Globus pallidus (tissue), 1 donor: ENCODE measurements at regions not wholly inside any gene's neighbourhood (a gene's known extent, or its start where the extent isn't known, plus 50 kb on each side); places are given as distances from the start of the nearest gene placed in this dataset.

Experiments used
- DNase-seq: peaks from one replicate; pipeline ENCODE4 v3.0.0-alpha.2; 2015; ENCODE audit warnings: low spot score

DNA sequence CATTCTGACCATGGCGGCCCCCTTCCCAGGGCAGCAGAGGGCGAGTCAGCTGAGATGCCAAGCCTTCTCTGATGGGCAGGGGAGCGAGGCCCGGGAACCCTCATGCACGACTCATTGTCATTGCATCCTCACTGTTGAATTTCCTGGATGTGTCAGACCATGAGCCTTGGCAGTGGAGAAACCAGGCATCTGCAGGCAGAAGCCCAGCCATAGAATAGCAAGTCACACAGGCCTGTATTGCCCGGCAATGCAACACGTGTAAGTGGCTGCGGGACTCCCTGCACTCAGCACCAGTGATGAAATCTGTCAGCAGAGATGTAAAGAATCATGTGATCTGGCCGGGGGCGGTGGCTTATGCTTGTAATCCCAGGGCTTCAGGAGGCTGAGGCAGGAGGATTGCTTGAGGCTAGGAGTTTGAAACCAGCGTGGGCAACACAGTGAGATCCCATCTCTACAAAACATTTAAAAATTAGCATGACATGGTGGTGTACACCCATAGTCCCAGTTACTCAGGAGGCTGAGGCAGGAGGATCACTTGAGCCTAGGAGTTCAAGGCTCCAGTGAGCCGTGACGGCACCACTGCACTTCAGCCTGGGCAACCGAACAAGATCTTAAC lies 199.7 kb downstream of the KATNAL1 start:
- DNase-seq, result no peak

DNA sequence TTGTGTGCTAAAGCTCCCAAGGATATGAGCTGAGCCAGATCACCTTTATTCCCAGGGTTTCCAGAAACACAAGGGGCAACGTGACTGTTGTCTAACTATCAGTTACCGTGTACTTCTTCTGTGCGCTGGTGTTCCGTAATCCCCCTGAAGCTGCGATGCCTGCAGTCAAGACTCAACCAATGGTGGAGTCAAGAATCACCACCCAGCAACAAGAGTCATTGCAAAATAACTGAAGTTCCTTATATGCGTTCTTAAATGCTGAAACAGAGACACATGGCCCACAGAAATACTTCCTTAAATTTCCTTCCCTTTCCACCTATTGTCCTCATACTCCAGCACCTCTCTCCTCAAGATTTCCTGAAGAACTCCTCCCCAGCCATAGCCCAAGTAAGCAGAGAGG lies 200.2 kb downstream of the KATNAL1 start:
- DNase-seq, result peak; percentile 42

DNA sequence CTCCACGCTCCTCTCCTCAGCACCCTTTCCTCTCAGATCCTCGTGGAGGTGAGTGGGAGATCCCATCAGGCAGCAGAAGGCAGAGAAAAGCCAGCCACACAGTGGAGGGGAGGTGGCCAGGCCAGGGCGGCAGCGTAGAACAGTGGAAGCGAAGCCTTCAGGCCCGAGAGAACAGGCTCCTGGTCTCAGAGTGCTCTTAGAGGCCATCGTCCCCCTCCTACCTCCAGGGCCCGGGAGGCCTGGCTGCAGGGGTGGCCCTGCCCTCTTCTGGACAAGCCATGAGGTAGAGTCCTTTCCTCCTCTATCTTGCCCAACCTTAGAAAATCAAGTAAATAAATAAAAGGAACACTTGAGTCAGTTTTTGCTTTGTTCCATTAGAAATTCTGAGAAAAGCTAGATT lies 202.0 kb downstream of the KATNAL1 start:
- no peak for DNase-seq

DNA sequence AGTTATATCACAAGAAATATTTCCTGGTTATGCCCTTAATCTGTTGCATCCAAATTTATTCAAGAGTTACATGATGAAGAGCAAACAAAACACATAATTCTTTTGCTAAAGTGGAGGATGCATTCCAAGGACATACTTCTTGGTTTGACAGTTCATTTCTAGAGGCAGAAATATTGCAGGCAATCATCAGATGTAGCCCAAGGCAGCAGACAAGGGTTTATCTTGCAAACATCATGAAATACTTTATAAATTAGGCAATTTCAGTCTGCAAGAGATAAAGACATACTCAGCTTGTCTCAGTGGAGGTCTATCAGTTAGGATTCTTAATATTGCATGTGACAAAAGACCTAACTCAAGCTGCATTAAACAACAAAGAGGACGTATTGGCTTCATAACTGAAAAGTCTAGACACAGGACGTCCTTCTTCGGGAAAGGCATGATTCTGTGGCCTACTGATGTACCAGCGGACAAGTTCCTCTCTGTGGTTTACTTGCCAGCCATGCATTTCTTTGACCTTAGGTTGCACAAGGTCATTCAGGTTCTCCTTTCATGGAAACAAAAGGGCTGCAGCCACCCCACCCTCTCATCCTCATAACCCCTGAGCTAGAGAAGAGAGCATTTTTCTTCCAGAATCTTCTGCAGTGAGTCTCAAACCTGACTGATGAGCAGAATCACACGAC lies 204.1 kb downstream of the KATNAL1 start:
- DNase-seq, result no peak

DNA sequence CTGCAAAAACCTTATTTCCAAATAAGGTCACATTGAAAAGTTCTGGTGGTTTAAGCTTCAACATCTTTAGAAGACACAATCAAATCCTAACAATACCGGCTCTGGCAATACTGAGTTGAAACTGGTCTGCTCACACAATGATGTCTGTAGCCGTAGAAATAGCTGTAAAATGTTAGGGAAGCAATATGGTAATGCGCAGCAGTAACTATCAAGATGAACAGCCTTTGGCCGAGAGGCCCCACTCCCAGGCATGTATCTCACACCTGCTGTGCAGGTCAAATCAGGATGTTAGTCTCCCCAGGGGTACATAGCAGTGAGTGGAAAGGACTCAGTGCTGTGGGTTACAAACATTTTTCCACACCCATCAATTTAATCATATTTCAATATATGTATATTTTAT lies 207.1 kb downstream of the KATNAL1 start:
- DNase-seq, result no peak

DNA sequence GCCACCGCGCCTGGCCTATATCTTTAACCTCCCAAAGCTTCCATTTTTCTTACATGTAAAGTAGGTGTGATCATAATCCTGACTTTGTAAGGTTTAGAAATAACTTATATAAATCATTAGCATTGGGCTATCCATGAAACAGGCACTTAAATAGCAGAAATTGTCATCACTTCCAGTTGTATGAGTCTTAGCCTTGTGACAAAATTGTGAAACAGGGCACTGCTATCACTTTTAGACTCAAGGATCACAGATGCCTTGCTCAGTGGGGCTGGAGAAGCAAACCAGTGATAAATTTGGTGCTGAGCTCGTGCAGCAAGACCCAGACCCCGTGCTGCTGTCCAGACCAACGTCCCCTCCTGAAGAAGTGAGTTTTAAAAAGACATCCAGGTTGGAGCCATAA lies 209.7 kb downstream of the KATNAL1 start:
- DNase-seq, result no peak

DNA sequence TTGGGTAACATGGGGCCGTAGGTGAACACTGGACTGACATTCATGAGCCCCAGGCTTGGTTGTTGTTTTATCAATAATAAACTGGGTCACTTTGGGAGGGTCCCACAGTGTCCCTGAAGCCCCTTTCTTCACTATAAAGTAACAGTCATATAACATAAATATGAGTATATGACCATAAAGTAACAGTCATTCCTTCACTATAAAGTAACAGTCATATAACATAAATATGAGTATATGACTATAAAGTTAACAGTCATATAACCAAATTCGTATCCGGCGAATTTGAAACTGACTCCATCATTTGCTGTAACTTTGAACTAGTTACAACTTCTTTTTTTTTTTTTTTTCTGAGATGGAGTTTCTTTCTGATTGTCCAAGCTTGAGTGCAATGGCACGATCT lies 210.3 kb downstream of the KATNAL1 start:
- DNase-seq, result no peak

DNA sequence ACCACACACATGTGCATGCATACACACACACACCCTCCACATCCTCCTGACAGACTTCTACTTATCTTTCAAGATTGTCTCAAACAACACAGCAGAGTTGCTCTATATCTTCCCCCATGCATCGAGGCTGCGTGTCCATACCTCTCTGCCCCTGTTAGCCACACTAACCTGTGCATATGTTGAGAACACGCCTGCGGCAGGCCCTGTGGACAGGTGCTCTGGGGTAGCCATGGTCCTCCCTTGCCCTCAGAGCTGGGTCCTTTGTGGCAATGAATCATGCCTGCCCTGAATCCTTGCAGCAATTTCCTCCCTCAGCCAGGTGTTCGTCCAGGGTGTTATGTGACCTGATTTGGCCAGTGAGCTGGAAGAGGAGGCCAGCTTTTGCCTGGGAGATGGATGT lies 213.3 kb downstream of the KATNAL1 start:
- DNase-seq, result no peak

DNA sequence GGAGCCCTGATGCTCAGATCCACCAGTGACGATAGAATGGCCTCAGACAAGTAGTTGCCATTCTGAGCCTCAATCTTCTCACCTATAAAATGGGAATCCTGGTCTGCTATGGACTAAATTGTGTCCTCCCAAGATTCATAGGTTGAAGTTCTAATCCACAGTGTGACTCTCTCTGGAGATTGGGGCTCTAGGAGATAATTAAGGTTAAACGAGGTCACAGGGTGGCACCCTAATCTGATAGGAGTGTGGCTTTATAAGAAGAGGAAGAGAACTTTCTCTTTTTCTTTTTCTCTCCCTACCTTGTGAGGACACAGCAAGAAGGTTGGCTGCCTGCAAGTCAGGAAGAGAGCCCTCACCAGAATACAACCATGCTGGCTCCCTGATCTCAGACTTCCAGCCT lies 214.1 kb downstream of the KATNAL1 start:
- DNase-seq, result no peak

DNA sequence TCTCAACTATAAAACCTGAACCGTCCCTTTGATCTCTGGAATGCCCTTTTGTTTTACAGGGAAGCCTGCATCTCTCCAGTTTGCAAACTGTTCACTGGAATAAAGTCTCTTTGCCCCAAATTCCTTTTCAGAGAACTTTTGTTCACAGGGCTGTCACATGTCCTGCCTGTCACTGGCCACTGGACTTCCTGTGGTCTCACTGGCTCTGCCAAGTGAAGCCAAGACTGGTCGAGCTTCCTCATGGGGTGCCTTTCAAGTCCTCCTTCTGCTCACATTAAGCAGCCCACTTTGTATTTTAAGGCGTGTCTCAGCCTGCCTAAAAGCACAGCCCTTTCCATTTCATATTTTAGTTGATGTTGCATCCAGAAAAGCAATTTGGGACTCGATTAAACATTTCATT lies 215.7 kb downstream of the KATNAL1 start:
- DNase-seq, result peak; percentile 43

DNA sequence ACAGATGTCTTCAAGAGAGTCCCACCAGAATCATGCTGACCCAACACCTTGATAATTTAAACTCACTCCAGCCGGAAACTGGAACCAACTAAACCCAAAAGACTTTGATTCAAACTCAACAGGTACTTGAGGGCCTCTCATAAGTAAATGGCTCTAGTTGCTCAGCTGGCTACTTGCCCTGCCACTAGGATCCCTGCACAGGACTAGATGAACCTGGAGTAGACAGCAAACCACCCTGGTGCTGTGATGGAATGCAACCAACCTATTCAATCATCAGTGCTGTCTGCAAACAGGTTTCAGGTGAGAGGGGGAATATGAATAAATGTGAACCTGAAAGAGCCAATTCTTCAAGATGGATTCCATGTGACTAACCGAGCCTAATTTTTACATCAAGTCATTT lies 216.3 kb downstream of the KATNAL1 start:
- DNase-seq, result no peak

DNA sequence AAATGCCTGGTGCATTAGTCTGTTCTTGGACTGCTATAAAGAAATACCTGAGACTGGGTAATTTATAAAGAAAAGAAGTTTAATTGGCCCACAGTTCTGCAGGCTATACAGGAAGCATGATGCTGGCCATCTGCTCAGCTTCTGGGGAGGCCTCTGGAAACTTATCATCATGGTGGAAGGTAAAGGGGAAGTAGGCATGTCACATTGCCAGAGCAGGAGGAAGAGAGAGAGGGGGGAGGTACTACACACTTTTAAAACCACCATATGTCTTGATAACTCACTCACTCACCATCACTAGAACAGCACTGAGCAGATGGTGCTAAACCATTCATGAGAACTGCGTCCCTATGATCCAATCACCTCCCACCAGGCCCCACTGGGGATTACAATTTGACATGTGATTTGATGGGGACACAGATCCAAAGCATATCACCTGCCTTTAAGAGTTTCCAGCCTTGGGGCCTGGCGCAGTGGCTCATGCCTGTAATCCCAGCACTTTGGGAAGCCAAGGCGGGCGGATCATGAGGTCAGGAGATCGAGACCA lies 219.0 kb downstream of the KATNAL1 start:
- DNase-seq, result no peak

DNA sequence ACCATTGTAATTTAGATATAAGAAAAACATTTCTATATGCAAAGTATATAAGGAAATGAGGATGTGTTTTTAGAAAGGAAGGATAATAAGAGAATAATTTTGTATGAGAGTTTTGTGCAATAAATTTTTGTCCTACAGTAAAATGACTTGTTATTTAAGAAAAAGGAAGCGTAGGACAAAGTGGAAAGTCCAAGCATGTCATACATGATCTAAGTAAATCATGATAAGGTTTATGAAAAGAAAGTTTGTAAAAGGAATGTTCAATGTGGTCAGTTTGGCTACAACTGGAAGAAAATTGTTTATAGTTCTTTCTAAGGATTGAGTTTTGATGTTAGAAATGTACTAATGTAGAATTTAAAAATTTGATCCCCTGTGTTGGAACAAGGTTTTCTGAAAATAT lies 222.3 kb downstream of the KATNAL1 start:
- DNase-seq, result no peak

DNA sequence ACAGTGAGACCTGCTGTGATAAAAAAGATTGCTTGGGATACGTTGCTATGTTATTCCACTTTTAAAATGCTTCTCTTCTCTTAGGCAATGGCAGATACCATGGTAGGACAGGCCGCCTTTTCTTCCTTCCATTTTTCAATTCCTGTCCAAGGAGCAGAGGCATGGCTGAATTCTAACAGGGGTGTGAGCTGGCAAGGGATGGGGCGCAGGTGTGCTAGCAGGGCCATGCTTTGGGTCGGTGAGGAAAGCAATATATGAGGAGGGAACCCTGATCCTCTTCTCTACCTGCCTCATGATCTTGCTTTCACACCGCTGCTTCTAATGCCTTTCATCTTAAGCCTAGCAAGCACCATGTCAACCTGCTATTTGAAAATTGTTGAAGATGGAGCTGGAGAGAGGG lies 225.0 kb downstream of the KATNAL1 start:
- DNase-seq, result no peak

DNA sequence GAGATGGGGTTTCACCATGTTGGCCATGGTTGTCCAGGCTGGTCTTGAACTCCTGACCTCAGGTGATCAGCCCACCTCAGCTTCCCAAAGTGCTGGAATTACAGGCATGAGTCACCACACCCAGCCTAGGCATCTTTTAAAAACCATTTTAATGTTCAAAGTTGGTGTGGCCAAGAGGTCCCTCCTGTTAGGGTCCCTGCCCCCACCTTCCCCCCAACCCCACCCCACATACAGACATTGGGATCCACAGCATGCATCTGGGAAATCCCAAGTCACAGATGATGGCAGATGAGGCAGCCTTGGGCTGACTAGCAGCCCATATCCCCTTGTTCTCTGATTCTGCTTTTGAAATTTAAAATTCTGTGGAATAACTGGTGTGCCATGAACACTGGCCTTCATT lies 226.0 kb downstream of the KATNAL1 start:
- DNase-seq, result no peak

DNA sequence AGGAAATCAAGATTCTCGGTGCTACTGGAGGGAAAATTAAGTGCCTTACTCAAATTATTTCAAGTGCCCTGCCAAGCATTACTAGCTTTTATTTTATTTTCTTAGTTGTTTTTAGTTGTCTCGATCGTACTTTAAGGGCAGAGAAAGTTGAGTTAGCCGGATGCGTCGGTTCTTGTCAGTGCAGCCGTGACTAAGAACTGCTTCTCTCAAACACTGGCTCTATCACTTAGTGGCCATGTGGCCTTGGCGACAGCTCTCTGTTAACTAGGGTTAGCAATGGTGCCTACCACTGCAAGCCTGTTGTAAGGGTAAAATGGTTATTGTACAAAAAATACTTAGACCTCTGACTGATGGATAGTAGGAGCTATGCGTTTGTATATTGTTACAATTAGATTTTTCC lies 227.8 kb downstream of the KATNAL1 start:
- DNase-seq, result no peak

DNA sequence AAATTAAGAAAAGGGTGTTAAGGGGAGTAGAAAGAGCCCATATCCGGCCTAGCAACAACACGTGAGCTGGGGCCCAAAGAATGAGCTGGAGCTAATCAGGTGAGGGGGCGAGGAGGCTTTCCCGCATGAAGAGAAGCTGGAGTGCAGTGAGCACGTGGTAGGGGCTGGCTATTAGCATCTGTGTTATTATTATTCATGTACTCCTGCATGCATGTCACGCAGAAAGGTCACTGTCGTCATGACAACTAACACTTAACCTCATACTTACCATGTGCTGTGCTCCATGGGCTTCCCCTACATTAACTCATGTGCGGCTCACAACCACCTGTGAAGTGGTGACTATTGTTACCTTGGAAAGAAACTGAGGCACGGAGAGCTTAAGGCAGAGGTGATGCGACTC lies 227.6 kb upstream of the UBL3 start:
- DNase-seq, result no peak

DNA sequence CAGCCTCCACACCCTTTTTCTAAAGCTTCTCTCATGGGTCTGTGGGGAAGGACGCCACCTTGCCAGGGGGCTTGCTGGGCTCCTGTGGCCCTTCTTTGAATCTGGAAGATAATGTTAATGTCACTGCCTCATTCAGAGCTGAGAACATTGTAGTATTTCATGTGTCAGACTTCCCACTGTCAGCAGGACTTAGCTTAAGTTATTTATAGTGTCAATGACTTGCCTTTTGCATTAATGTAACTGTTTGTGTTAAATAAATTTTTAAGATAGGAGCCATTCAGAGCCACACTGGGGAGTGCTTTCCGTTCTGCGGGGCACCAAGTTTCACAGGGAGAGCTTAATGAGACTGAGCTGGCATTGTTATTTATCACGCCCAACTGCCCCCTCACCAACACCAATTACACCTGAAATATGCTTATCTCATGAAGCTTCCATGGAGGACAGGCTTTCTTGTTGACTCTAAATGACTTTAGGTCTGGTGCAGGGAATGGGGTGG lies 226.9 kb upstream of the UBL3 start:
- DNase-seq, result no peak

DNA sequence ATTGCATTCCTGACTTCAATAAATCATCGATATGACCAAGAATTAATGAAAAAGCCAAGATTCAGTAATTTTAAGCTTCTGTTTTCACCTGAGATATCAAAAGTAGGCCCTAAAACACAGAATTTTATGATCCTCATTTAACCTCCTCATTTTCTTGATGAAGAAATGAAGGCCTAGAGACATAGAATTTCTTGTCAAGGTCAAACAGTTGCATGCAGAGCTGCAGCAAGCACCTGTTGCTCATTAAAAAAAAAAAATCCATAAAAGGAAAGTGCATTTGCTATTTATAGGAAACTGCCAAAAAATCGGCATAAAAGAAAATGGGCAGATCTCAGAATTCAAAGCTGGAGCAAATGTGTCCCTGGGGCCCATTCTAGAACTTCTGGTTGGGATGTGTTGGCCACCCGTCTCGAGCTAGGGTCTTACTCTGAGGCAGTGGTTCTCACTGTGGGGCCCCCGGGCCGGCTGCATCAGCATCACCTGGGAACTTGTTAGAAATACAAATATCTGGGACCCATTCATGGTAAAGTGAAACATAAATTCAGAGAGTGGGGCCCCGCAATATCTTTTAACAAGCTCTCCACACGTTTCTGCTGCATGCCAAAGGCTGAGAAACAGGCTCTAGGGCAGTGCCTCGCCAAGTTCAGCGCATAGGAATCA lies 224.7 kb upstream of the UBL3 start:
- DNase-seq, result no peak

DNA sequence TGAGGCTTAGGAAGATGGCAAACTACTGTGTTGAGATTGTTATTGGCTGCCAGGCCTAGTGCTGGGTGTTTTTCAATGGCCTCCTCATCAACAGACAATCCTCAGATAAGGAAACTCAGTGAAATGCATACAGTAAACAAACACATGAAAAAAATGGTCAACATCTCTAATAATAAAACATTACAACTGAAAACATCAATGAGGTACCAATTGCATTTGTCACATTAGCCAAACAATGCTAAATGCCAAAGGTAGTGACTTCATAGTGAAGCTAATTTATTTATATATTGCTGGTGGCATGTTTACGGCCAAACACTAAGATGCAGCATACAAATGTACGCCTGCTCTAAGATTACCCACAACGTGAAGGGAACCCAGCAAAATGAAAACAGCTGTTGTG lies 224.0 kb upstream of the UBL3 start:
- no peak for DNase-seq

DNA sequence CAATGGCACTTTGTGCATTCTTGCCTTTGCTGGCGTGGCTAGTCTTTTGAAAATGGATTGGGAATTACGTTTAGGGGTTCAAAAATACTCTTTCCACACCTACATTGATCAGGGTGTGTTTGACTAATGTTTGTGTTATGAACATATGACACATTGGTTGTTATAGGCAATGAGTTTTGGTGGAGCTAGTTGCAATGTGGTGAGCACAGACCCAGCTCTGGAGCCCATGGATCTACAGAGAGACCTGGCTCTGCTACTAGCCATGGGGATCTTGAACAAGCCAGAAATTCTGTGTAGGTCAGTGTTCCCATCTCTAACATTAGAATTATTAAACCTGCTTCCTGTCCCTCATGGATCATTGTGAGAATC lies 222.4 kb upstream of the UBL3 start:
- no peak for DNase-seq

DNA sequence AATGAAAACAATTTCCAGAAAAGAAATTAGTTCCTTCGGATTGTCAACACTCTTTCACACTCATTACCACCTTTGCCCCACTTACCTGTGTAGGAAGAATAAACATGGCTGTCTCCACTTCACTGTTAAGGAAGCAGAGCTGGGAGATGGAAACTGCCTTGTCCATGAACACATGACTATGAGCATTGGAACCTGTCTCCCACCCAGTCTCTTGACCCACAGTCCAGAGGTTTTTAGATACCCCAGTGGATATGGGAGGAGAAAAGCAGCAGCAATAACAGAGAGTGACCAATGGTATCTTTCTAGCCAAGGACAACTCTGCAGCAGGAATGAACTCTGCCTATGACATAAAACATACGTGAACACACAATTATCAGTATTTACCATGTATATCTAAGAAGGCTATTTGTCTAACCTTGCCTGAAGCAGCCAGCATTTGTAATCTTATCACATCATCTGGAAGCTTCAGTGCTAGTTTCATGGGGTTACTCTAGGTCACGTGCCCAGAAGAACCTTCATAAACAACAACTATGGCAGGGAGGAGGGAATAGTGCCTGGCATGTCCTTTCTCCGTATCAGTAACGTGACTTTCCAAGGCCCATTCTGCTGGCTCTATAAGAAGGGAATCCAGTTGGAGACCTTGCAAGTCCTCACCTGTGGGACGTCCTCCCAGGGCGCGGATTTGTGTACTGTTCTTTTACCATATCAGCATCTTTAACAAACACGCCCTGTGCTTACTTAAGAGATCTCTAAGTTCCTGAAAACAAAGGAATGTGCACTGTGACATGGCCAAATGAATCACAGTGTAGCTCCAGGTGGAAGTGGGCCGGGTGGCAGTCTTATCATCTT lies 221.8 kb upstream of the UBL3 start:
- no peak for DNase-seq
